ENCODE measurements at regions not wholly inside any gene's neighbourhood (a gene's known extent, or its start where the extent isn't known, plus 50 kb on each side); places are given as distances from the start of the nearest gene placed in this dataset.

DNA sequence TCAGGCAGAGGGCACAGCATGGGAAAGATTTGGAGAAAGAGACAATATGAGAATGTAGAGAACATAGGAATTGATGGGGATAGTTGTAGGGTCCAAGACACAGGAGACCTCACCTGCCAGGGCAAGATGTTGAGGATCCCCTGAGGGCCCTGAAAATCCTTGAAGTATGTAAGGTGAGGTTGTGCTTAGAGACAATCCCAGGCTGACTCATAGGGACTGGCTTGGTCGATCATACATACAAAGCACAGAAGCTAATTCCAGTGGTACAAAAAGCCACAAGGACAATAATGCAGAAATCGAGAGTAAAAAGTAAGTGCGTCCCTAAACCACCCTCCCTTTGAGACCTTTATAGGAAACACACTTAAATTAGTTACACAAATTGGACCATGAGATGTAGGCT, 468.2 kb downstream of the MIAT start:
- no peaks in the 10 kb centered on the region for H3K36me3 Mint-ChIP-seq (ENCODE audit: low read depth)
- H3K27me3 Mint-ChIP-seq (ENCODE audit: insufficient read depth): peaks cover 7% of the 10 kb centered on the region
- intact Hi-C loops (cut with micrococcal nuclease): no loop called here
- H3K9me3 Mint-ChIP-seq: no peaks in the 10 kb centered on the region
- no peak overlapping the region for H3K27ac Mint-ChIP-seq
- DNase-seq (ENCODE audit: low spot score): no peak
- no peaks in the 10 kb centered on the region for H3K4me1 Mint-ChIP-seq (ENCODE audit: low read depth)
- no peak overlapping the region for H3K4me3 Mint-ChIP-seq

DNA sequence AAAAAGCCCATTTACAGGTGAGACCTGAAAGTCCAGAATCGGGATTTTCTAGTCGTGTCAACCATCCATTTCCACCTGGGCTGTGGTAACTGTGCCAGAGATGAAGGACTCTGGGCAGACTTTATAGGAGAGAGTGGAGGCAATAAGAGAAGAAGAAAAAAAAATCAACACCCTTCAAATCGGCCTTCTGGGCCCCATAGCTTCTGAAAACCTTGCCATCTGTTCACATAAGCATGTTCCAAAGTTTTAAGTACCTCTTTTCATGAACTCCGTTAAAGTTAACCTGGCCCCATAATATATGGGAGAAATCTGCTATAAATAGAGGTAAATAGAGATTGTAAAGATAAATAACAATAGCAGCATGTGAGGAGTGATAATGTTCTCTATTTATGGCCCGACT, 470.5 kb downstream of the MIAT start:
- no peak overlapping the region for H3K4me3 Mint-ChIP-seq
- no peaks in the 10 kb centered on the region for H3K9me3 Mint-ChIP-seq
- peaks cover 7% of the 10 kb centered on the region for H3K4me1 Mint-ChIP-seq (ENCODE audit: low read depth)
- H3K27me3 Mint-ChIP-seq (ENCODE audit: insufficient read depth): peaks cover 8% of the 10 kb centered on the region
- intact Hi-C loops (cut with micrococcal nuclease): no loop called here
- DNase-seq (ENCODE audit: low spot score): no peak
- H3K27ac Mint-ChIP-seq: no peak overlapping the region
- no peaks in the 10 kb centered on the region for H3K36me3 Mint-ChIP-seq (ENCODE audit: low read depth)

DNA sequence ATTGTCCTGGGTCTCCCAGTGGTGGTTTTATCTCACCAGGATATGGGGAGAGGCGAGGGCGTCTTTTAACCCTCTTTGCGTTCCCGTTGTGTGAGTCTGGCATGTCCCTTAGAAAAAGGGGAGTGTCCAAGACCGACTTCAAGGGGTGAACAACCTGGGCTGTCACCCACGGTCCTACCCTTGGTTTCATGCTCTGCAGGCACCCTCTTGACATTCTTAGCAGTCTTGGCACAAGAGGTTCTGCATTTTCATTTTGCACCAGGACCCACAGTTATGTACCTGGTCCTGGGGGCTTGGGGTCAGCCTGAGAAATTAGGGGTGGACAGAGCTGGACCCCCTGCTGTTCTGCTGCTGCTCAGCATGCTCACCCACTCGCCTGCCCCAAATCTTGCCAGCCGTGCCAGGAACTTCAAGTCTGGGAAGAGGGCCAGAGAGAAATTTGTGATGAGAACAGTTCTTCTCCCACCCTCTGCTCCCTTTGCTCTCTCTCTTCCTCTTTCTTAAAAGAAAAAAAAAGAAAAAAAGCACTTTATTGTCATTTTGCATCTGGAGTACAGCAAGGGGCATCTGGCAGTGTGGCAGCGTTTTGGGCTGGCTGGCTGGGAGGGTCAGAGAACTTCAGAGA, 471.2 kb downstream of the MIAT start:
- no peak for DNase-seq (ENCODE audit: low spot score)
- Mint-ChIP-seq H3K9me3 (no peaks in the 10 kb centered on the region), H3K27ac (no peak overlapping the region), H3K27me3 (ENCODE audit: insufficient read depth) (peaks cover 8% of the 10 kb centered on the region), H3K4me1 (ENCODE audit: low read depth) (peaks cover 13% of the 10 kb centered on the region), H3K36me3 (ENCODE audit: low read depth) (no peaks in the 10 kb centered on the region), H3K4me3 (no peak overlapping the region)
- intact Hi-C loops (cut with micrococcal nuclease): no loop called here

DNA sequence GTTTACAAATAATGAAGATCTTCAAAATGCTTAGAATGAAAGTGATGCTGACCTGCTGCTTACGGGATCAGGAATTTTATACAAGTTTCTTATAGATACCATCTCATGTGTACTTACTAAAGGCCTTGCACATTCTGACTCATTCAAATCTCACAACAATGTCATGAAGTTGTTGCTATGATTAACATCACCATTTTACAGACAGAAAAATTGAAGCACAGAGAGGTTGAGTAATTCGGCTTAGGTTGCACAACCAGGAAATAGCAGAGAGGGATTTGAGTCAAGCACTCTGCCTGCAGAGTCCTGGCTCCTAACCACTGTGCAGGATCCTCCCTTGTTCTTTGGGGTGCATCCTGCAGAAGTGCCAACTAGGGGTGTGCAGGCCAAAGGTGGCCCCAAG, 471.9 kb downstream of the MIAT start:
- no peak overlapping the region for H3K4me3 Mint-ChIP-seq
- H3K4me1 Mint-ChIP-seq (ENCODE audit: low read depth): peaks cover 16% of the 10 kb centered on the region
- H3K36me3 Mint-ChIP-seq (ENCODE audit: low read depth): no peaks in the 10 kb centered on the region
- no peaks in the 10 kb centered on the region for H3K9me3 Mint-ChIP-seq
- intact Hi-C loops (cut with micrococcal nuclease): no loop called here
- H3K27me3 Mint-ChIP-seq (ENCODE audit: insufficient read depth): peaks cover 8% of the 10 kb centered on the region
- no peak for DNase-seq (ENCODE audit: low spot score)
- no peak overlapping the region for H3K27ac Mint-ChIP-seq

DNA sequence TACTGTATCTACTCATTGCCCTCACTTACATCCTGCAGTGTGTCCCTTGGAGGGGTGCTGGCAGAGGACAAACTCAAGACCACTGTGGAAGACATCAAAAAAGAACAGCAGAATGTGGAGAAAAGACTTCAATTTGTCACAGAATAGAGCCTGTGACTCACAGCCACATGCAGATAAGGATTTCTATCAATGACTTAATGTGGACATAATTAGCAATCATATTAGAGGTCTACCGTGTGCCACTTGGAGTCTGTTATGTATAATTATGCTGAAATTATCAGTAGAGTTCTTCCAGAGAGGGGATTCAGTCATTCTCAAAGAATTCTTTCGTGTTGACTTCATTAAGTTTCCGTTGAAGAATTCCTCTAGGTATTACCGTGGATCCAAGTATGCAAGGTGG, 473.5 kb downstream of the MIAT start:
- Mint-ChIP-seq H3K27me3 (ENCODE audit: insufficient read depth) (peaks cover 6% of the 10 kb centered on the region), H3K9me3 (no peaks in the 10 kb centered on the region), H3K4me3 (no peak overlapping the region), H3K4me1 (ENCODE audit: low read depth) (peaks cover 16% of the 10 kb centered on the region), H3K27ac (no peak overlapping the region), H3K36me3 (ENCODE audit: low read depth) (no peaks in the 10 kb centered on the region)
- DNase-seq (ENCODE audit: low spot score): no peak
- intact Hi-C loops (cut with micrococcal nuclease): no loop called here

DNA sequence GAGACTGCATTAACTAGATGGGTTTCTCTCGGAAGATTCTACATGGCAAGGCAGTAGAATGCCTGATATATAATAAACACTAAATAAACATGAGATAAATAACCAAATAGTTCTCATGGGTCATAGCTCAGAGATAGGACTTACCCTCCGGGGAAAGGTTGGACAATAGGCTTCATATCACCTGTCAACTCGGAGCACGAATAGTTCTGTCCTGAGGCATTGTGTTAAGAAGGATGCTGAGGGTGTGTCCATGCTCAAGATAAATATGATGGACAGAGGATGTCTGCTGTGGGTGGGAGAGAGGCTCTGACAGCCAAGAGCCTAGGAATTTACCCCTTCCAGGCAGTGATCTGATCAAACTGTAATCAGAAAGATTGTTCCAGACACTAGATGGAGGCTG, 474.0 kb downstream of the MIAT start:
- Mint-ChIP-seq H3K27me3 (ENCODE audit: insufficient read depth) (peaks cover 6% of the 10 kb centered on the region), H3K9me3 (peaks cover under 1% of the 10 kb centered on the region), H3K36me3 (ENCODE audit: low read depth) (no peaks in the 10 kb centered on the region), H3K4me1 (ENCODE audit: low read depth) (peaks cover 16% of the 10 kb centered on the region), H3K27ac (no peak overlapping the region), H3K4me3 (no peak overlapping the region)
- DNase-seq (ENCODE audit: low spot score): no peak
- intact Hi-C loops (cut with micrococcal nuclease): no loop called here

DNA sequence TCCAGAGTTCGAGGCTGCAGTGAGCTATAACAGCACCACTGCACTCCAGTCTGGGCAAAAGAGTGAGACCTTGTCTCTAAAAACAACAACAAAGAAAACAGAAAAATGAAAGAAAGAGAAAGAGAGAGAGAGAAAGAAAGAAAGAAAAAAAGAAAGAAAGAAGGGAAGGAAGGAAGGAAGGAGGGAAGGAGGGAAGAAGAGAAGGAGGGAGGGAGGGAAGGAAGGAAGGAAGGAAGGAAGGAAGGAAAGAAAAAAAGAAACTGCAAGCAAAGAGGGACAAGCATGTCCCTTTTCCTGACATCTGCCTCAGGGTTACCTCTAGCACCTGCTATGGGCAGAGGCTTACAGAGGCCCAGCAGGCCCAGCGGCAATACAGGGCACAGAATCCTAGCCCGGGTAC, 475.0 kb downstream of the MIAT start:
- Mint-ChIP-seq H3K27me3 (ENCODE audit: insufficient read depth) (peaks cover 4% of the 10 kb centered on the region), H3K4me3 (no peak overlapping the region), H3K9me3 (peaks cover 4% of the 10 kb centered on the region), H3K36me3 (ENCODE audit: low read depth) (no peaks in the 10 kb centered on the region), H3K27ac (no peak overlapping the region), H3K4me1 (ENCODE audit: low read depth) (peaks cover 16% of the 10 kb centered on the region)
- no peak for DNase-seq (ENCODE audit: low spot score)
- intact Hi-C loops (cut with micrococcal nuclease): no loop called here

DNA sequence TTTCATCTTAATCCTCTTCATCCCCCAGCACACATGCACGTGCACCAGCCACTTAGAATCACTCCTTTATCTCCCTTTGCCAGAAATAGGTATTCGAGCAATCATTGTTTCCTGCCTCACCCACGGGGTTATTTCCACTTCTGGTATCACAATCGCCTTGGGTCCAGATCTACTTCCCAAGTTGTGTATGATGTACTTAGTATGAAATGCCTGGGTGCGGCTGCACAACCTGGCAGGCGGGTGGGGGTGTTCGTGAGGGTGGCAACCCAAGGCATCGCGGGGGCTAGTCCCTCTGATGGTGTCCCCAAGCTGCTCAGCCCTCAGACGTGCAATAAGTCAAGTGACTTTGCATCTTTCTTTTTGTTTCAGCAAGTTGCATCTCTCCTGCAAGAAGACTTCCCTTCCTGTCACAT, 475.6 kb downstream of the MIAT start:
- Mint-ChIP-seq H3K27me3 (ENCODE audit: insufficient read depth) (peaks cover 4% of the 10 kb centered on the region), H3K4me3 (no peak overlapping the region), H3K27ac (peak overlapping the region; percentile 29), H3K4me1 (ENCODE audit: low read depth) (peaks cover 16% of the 10 kb centered on the region), H3K9me3 (peaks cover 4% of the 10 kb centered on the region), H3K36me3 (ENCODE audit: low read depth) (no peaks in the 10 kb centered on the region)
- DNase-seq (ENCODE audit: low spot score): no peak
- intact Hi-C loops (cut with micrococcal nuclease): no loop called here

DNA sequence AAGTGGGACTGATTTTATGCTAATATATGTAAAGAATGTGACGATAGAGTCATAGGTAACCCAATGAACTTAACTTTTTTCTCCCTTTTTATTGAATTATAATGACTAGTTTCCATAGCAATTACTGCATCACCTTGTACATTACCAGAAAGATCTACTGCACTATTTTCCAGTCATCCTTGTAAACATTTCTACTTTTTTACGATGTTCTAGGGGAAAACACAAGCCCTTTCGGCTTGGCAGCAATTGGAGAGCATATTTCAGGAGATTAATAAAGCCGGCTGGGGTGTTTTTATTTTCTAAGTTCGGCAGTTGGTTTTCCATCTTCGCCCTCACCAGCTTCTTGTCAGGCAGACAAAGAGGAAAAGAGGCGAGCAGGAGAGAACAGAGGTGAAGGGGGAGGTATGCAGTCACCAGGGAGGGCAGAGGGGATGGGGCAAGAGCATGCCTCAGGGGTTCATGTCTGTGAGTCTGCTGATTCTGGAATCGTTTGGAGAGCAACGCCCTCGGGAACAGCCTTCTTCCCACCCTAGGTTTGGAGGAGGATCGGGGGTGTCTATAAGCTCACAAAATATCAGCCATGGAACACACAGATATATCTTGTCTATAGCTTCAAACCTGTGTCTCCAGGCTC, 476.4 kb downstream of the MIAT start:
- peaks cover 4% of the 10 kb centered on the region for H3K9me3 Mint-ChIP-seq
- peaks cover 16% of the 10 kb centered on the region for H3K4me1 Mint-ChIP-seq (ENCODE audit: low read depth)
- peaks cover 4% of the 10 kb centered on the region for H3K27me3 Mint-ChIP-seq (ENCODE audit: insufficient read depth)
- no peak for DNase-seq (ENCODE audit: low spot score)
- intact Hi-C loops (cut with micrococcal nuclease): no loop called here
- no peak overlapping the region for H3K4me3 Mint-ChIP-seq
- H3K27ac Mint-ChIP-seq: no peak overlapping the region
- no peaks in the 10 kb centered on the region for H3K36me3 Mint-ChIP-seq (ENCODE audit: low read depth)

DNA sequence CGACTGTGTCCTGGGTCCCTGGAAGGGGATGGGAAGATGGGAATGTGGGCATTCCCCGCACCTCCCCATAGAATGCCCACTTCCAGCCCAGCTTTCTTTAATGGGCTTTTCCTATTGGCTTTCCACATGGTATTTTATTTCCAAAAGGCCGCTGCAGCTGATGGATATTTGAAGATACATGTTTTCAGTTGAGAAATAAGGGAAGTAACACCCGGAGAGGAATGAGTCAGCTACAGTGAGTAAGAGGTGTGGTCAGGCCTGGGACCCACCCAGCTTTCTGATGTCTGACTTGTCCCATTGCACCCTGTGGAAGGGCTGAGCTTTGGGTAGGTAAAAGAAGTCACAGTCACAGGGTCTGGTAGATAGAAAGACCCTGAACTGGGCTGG, 476.9 kb downstream of the MIAT start:
- H3K4me3 Mint-ChIP-seq: no peak overlapping the region
- peaks cover 4% of the 10 kb centered on the region for H3K9me3 Mint-ChIP-seq
- no peaks in the 10 kb centered on the region for H3K36me3 Mint-ChIP-seq (ENCODE audit: low read depth)
- no peak for DNase-seq (ENCODE audit: low spot score)
- intact Hi-C loops (cut with micrococcal nuclease): no loop called here
- no peak overlapping the region for H3K27ac Mint-ChIP-seq
- peaks cover 16% of the 10 kb centered on the region for H3K4me1 Mint-ChIP-seq (ENCODE audit: low read depth)
- H3K27me3 Mint-ChIP-seq (ENCODE audit: insufficient read depth): peaks cover 4% of the 10 kb centered on the region

DNA sequence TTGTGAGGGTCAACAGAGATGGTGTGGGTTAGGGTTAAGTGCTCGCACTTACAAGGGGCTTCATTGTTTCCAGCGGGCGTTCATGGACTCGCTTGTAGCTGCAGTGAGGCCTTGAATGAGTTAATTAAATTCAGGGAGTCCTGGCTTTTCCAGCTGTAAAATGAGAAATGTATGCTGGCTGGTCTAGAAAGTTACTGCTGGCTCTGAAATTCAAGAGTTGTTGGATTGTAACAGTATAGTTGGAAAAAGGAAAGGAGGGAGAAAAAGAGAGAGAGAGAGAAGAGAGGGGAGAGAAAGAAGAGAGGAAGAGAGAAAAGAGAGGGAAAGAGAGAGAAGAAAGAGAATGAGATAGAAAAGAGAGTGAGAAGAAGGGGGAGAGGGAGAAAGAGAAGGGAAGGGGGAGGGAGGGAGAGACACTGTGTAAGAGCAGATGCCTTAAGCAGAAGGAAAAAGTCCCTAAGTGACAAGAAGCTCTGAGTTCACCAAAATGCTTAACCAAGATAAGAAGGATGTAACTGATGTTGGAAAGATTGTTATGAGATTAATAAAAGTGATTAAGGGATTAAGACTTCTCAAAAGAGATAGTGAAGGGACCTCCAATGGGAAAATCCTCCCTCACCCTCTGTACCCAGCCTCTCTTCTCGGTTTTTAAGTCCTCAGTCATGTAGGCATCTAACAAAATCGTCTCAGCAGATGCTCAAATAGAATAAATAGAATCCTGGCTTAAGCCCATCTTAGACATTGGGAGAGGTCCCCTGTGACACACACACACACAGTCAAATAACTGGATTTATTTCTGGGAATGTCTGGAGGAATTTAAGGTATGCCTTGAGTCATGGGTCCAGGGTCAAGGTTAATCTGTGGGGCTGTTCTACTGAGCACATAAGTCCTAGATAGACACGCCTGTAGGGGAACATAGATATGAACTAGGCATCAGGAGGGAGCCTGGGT, 477.9 kb downstream of the MIAT start:
- Mint-ChIP-seq H3K27ac (no peak overlapping the region), H3K36me3 (ENCODE audit: low read depth) (no peaks in the 10 kb centered on the region), H3K4me3 (no peak overlapping the region), H3K27me3 (ENCODE audit: insufficient read depth) (peaks cover 4% of the 10 kb centered on the region), H3K4me1 (ENCODE audit: low read depth) (peaks cover 16% of the 10 kb centered on the region), H3K9me3 (peaks cover 4% of the 10 kb centered on the region)
- no peak for DNase-seq (ENCODE audit: low spot score)
- intact Hi-C loops (cut with micrococcal nuclease): no loop called here

DNA sequence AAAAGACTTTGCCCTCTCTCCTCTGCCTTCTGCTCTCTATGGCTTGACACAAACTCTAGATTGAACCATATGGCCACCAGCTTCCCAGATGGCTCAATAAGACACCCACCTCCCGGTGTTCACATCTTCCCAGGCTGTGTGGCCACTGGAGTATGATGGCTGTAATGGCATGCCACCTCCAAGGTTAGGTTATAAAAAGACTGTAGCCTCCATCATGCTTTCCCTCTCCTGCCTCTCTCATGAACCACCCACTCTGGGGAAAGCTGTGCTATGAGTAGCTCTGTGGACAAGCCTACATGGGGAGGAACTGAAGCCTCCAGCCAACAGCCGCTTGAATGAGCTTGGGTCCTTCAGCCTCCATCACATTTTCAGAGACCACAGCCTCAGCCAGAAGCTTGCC, 479.2 kb downstream of the MIAT start:
- H3K9me3 Mint-ChIP-seq: peaks cover 4% of the 10 kb centered on the region
- H3K27me3 Mint-ChIP-seq (ENCODE audit: insufficient read depth): peaks cover 5% of the 10 kb centered on the region
- intact Hi-C loops (cut with micrococcal nuclease): no loop called here
- H3K4me1 Mint-ChIP-seq (ENCODE audit: low read depth): peaks cover 16% of the 10 kb centered on the region
- H3K4me3 Mint-ChIP-seq: no peak overlapping the region
- no peak for DNase-seq (ENCODE audit: low spot score)
- H3K27ac Mint-ChIP-seq: no peak overlapping the region
- H3K36me3 Mint-ChIP-seq (ENCODE audit: low read depth): no peaks in the 10 kb centered on the region

DNA sequence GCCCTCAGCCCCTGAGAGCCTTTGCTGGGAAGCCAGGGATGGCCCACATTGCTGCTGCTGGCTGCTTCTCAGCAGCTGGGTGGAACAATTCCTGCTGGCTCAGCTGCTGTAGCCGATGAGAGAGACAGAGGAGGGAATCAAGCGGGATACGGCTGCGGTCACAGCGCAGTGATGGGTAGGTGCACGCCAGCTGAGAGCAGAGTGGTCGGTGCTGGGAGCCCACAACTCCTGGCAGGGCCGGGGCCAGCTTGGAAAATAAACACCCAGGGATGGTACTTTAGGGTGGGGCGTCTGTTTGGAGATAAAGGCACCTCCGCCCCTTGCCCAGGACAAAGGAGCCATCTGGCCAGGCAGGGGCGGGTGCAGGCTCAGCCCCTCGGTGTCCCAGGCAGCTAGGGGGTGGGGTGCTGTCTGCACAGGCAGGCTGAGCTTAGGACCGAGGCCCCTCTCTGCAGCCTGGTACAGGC, 480.5 kb downstream of the MIAT start:
- peaks cover 9% of the 10 kb centered on the region for H3K4me1 Mint-ChIP-seq (ENCODE audit: low read depth)

More for the DNA sequence above, 480.5 kb downstream of the MIAT start:
- DNase-seq (ENCODE audit: low spot score): no peak
- Mint-ChIP-seq H3K4me3 (no peak overlapping the region), H3K9me3 (peaks cover 4% of the 10 kb centered on the region), H3K27me3 (ENCODE audit: insufficient read depth) (peaks cover 5% of the 10 kb centered on the region), H3K36me3 (ENCODE audit: low read depth) (no peaks in the 10 kb centered on the region), H3K27ac (no peak overlapping the region)
- intact Hi-C loops (cut with micrococcal nuclease): no loop called here
